HUES6 (cell line): ENCODE measurements at regions not wholly inside any gene's neighbourhood (a gene's known extent, or its start where the extent isn't known, plus 50 kb on each side); places are given as distances from the start of the nearest gene placed in this dataset.
"Not testable (repeated sequence)": the region's sequence is repeated elsewhere in the genome, so short reads cannot be mapped to it uniquely, and the experiment has no call there.

Source experiments
- H3K27ac ChIP-seq: 2 replicates; pipeline ENCODE4 v1.7.0; 2013; ENCODE audit warnings: low read depth, mild to moderate bottlenecking, low read length, inconsistent platforms
- H3K27me3 ChIP-seq: 2 replicates; pipeline ENCODE4 v1.6.1; 2013; ENCODE audit warnings: low read length; ENCODE audit not compliant: control insufficient read depth, insufficient read depth
- H3K36me3 ChIP-seq: 2 replicates; pipeline ENCODE4 v1.6.1; 2013; ENCODE audit warnings: low read length; ENCODE audit not compliant: control insufficient read depth, insufficient read depth
- H3K4me1 ChIP-seq: 2 replicates; pipeline ENCODE4 v1.6.1; 2013; ENCODE audit warnings: low read length; ENCODE audit not compliant: control insufficient read depth, insufficient read depth
- H3K4me3 ChIP-seq: 2 replicates; pipeline ENCODE4 v1.5.1; 2013; ENCODE audit warnings: low read depth, low read length
- H3K9ac ChIP-seq: one replicate; pipeline ENCODE4 v1.6.1; 2013; ENCODE audit warnings: mild to moderate bottlenecking, low read length
- H3K9me3 ChIP-seq: 2 replicates; pipeline ENCODE4 v1.6.1; 2013; ENCODE audit warnings: low read depth, low read length; ENCODE audit not compliant: control insufficient read depth, insufficient read depth

DNA sequence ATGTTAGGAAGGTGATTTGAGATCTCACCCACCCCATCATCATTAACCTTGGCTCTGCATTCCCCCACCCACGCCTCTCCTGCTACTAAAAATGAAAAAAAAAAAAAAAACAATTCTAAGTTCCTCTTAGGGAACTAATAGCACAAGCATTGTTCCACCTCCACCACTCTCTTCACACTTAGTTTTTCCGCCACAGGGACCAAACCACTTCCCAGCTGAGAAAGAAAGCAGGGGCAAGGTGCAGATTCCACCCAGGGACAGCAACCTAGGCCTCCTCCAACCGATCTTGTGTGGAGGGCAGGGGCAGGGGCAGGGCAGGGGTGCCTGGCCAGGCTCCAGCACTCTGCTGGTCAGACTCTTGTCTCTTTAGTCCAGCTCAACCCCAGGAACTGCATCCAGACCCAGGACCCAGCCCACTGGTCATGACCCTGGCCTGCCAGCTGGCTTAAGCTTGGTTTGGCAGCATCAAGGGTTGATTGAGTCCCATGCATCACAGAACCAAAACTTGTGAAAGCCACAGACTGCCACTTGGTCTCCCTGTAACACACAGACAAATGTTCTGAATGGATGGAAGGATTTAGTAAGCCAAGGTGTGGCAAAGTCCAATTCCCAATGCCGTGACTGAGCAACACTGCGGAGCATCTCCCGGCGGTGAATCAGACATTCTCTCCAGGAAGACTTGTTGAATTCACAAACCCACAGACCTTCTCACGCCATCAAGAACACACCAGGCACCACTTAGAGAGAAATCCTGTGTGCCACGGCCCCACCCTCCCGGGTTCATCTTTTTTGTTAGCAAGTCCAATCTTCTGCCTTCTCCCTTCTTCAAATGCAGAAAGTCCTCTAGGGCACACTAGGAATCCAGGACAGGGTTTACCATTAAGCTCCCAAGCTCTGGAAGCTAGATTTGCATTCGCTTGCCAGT is 900.5 kb downstream of the TUBA3C start:
- H3K4me3 ChIP-seq, H3K36me3 ChIP-seq, H3K27me3 ChIP-seq, H3K27ac ChIP-seq, H3K4me1 ChIP-seq, H3K9ac ChIP-seq: not testable (repeated sequence)
- peaks cover 16% of the 10 kb centered on the region; the same call in 1 of the 2 replicates for H3K9me3 ChIP-seq

DNA sequence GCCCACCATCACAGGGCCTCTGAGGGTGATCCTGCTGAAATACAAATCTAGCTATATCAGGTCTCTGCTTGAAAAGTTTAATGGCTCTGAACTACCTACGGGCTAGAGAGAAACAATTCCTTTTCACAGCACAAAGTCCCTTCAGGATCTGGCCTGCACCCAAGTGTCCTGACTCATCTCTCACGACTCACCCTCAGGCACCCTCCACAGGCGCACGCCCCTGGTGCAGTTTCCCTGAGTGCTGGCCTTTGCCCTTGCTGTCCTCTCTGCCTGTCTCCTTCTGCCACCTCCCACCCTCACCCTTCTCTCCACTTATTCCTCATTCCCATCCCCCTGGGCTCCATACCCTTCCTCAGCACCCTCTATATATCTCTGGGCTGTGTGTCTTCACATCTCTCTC is 901.7 kb downstream of the TUBA3C start:
- H3K27me3 ChIP-seq, H3K27ac ChIP-seq, H3K4me1 ChIP-seq, H3K9ac ChIP-seq, H3K4me3 ChIP-seq, H3K36me3 ChIP-seq: not testable (repeated sequence)
- peaks cover 16% of the 10 kb centered on the region; the same call in 1 of the 2 replicates for H3K9me3 ChIP-seq

DNA sequence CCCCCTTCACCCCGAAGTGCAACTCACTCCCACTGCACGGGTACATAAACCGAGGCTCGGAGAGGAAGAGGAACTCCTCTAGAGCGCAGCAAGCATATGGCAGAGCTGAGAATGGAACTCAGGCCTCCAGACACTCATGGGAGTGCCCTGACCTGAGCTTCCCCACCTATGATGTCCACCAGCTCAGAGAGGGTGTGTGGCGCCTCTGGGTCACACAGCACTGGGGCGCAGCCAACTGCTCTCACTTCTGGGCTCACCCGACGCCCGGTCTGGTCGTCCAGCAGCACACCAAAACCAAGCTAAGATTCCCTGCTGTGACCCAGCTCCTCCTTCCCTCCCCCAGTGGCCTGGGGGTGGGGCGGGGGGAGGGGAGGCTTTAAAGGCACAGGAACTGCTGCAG is 904.3 kb downstream of the TUBA3C start:
- not testable (repeated sequence) for H3K36me3 ChIP-seq, H3K4me1 ChIP-seq, H3K4me3 ChIP-seq, H3K9ac ChIP-seq, H3K27ac ChIP-seq, H3K27me3 ChIP-seq
- peaks cover 19% of the 10 kb centered on the region; the same call in 1 of the 2 replicates for H3K9me3 ChIP-seq

DNA sequence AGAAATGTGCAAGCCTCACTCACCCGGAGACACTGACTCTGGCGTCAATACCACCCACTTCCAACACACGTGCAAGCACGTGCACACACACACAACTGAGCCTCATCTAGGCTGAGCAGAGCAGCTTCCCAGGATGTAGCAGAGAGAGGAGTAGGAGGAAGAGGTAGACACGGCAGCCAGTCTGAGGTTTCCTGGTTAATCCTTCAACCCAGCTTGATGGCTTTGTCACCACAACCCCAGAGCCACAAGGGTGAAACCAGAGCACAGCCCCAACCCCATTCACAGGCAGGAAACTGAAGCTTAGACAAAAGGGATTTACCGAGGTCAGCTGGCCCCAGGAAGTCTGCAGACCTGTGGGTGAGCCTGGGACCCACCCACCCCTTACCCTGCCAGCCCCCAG is 905.3 kb downstream of the TUBA3C start:
- H3K36me3 ChIP-seq, H3K9ac ChIP-seq, H3K4me3 ChIP-seq, H3K27me3 ChIP-seq, H3K4me1 ChIP-seq, H3K27ac ChIP-seq: not testable (repeated sequence)
- peaks cover 21% of the 10 kb centered on the region; the same call in 1 of the 2 replicates for H3K9me3 ChIP-seq

DNA sequence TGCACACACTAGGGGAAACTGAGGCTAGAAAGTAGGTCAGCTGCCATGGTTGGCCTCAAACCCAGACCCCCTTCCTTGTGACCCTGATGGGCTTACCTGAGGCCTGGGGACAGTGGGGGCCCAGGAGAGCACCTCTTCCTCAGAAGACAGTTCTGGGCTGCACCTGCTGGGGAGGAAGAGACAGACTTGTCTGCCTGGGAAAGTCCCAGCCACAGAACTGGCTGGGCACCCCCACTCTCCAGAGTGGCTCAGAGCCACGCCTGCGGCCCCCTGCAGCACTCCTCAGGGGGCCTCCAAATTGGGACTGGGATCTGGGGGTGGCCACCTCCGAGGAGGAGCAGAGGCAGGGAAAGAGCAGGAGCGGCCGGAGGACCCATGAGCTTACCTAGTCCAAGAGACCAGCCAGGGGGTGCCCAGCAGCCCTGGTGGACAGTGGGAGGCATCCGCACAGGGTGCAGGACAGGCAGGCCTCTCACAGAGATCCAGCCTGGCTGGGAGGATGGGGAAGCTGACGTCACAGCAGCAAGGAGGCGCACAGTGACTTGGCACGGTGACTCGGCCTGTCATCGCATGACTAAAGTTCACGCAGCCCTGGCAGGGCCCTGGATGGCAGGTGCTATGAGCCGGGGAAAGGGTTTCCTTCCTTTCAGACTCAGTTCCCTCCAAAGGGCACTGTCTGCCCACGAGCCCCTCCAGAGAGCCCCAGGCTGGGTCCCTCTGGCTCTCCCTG is 907.7 kb downstream of the TUBA3C start:
- peaks cover 21% of the 10 kb centered on the region; the same call in 1 of the 2 replicates for H3K9me3 ChIP-seq
- H3K9ac ChIP-seq, H3K4me1 ChIP-seq, H3K36me3 ChIP-seq, H3K27me3 ChIP-seq, H3K27ac ChIP-seq, H3K4me3 ChIP-seq: not testable (repeated sequence)

DNA sequence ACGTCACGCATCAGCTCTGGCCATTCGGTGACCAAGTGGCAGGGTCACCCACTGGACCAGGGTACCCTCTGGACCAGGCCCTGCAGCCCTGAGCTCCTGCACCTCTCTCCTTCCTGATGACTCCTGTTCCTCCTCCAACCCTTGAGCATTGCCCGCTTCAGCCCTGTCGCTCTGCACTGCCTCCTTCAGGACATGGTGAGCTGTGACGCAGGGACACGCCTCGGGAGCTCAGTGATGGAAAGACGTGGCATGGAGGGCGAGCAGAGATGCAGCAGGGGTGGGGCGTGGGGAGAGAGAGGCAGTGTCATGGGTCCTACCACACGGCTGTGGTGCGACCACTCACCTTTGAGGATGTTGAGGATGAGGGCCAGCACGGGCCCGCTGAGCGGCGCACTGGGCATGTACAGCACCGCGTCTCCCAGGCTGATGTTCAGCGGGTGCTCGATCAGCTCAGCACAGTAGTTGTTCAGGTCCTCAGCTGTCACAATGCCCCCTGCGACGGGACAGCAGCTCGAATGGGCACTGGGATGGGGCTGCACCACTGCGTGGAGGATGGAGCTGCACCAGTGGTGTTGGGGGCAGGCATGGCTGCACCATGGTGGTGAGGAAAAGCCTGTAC is 922.7 kb downstream of the TUBA3C start:
- not testable (repeated sequence) for H3K27ac ChIP-seq, H3K36me3 ChIP-seq, H3K4me3 ChIP-seq, H3K4me1 ChIP-seq, H3K9ac ChIP-seq, H3K27me3 ChIP-seq
- H3K9me3 ChIP-seq = peaks cover 34% of the 10 kb centered on the region; the same call in 1 of the 2 replicates

DNA sequence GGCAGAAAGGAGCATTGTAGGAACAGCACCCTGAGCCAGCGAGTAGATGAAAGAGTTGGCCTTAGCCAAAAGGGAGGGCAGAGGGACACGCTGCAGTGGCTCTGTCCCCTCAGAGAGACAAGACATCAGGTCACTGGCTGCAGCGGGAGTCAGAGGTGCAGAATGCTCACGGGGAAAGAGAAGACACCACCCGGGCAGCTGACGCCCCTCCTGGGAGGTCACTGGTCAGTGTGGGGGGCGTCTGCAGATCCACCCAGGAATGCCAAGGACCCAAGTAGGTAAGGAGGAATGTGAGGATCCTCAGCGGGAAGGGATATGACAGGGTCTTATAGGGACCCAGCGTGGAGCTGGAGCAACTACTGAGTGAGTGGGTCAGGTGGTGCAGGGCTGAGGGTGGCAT is 923.9 kb downstream of the TUBA3C start:
- H3K27ac ChIP-seq, H3K36me3 ChIP-seq, H3K27me3 ChIP-seq, H3K9ac ChIP-seq, H3K4me3 ChIP-seq, H3K4me1 ChIP-seq: not testable (repeated sequence)
- peaks cover 43% of the 10 kb centered on the region; the same call in 1 of the 2 replicates for H3K9me3 ChIP-seq

DNA sequence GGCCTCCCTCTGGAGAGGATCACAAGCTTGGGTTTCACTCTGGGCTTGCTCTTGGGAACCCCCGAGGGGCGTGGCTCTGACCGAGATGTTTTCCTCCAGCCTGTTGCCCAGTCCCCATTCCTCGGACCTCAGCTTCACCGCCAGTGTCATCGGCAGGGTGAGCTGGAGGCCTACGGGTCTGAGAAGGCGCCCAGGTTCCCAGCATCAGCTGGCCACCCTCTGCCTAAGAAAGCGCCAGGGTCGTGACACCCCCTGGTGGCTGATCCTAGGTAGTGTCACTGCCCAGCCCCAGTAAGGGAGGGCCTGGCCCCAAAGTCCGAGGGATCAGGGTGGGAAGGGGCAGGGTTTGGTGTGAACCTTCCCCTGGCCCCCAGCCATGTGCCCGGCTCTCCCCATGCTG is 928.8 kb downstream of the TUBA3C start:
- H3K27ac ChIP-seq, H3K4me1 ChIP-seq, H3K36me3 ChIP-seq, H3K4me3 ChIP-seq, H3K9ac ChIP-seq, H3K27me3 ChIP-seq: not testable (repeated sequence)
- peaks cover 41% of the 10 kb centered on the region; the same call in 1 of the 2 replicates for H3K9me3 ChIP-seq

DNA sequence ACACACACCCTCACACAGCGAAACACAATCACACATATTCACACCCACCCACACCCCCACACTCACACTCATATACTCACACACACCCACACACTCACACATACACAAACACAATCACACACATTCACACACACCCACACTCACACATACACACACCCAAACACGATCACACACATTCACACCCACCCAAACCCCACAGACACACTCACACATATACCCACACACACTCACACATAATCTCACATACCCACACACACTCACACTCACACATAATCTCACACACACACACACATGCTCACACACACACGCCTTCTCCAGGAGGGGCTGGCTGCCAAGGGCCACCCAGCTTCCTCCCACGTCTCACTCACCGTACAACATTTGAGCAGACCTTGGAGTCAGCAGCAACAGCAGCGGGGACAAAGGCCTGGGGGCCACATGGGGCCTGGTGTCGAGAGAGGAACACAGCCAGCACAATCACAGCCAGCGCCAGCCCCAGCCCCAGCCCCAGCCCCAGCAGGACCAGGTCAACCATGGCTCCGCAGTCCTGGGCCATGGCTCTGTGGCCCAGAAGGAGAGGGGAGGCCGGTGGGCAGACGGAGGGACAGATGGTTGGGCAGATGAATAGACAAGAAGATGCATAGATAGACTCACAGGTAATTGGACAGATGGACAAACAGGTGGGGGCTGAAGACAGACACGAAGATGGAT is 932.9 kb downstream of the TUBA3C start:
- not testable (repeated sequence) for H3K9ac ChIP-seq, H3K27ac ChIP-seq, H3K27me3 ChIP-seq, H3K36me3 ChIP-seq, H3K4me3 ChIP-seq, H3K4me1 ChIP-seq
- H3K9me3 ChIP-seq = peaks cover 29% of the 10 kb centered on the region; the same call in 1 of the 2 replicates

DNA sequence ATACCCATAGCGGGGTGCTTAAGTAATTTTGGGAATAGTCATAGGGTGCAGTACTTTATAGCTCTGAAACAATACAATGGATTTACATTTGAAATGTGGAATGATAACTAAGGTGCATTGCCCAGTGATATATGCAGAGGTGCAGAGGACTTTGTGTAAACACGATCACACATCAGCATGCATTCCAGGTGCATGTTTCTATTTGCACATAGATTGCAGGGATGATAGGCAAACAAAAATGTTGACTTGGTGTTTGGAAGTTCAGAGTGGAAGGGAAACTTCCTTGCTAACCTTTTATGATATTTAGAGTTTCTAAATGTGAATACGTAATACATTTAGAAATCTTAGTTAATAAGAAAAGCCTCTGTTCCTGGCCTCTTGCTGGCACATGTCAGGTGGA is 941.5 kb downstream of the TUBA3C start:
- H3K4me1 ChIP-seq, H3K27ac ChIP-seq, H3K27me3 ChIP-seq, H3K36me3 ChIP-seq, H3K4me3 ChIP-seq, H3K9ac ChIP-seq: not testable (repeated sequence)
- H3K9me3 ChIP-seq = peaks cover 39% of the 10 kb centered on the region
